ENCODE measurements at regions not wholly inside any gene's neighbourhood (a gene's known extent, or its start where the extent isn't known, plus 50 kb on each side); places are given as distances from the start of the nearest gene placed in this dataset.

- no peak for TF ChIP-seq CTCF (IDR thresholded peaks at IDR 0.05 in 2 of 3, conservative IDR thresholded peaks at IDR 0.05 in 1 of 3; ENCODE audit: borderline replicate concordance in 1 of 3, insufficient read depth in 1 of 3, low read depth in 2 of 3, low read length in 2 of 3)
- no peak for TF ChIP-seq ZNF274 (IDR thresholded peaks at IDR 0.05; ENCODE audit: low read depth, low read length)
- TF ChIP-seq MAX (IDR thresholded peaks at IDR 0.05): no peak
- TF ChIP-seq CEBPB (IDR thresholded peaks at IDR 0.05; ENCODE audit: low read depth): no peak
- no peak for TF ChIP-seq ZBTB33 (IDR thresholded peaks at IDR 0.05; ENCODE audit: extremely low read depth, insufficient replicate concordance, low read length)
- TF ChIP-seq TCF7L2 (IDR thresholded peaks at IDR 0.05; ENCODE audit: borderline replicate concordance, extremely low read depth, insufficient read depth, insufficient read length): no peak
- TF ChIP-seq YY1 (IDR thresholded peaks at IDR 0.05; ENCODE audit: extremely low read depth, insufficient replicate concordance, low read depth, low read length): no peak
- no peak for TF ChIP-seq EZH2 (IDR thresholded peaks at IDR 0.05)
- no peak for TF ChIP-seq SRF (IDR thresholded peaks at IDR 0.05; ENCODE audit: low read depth)
- no peak for TF ChIP-seq POLR2A (IDR thresholded peaks at IDR 0.05; ENCODE audit: borderline replicate concordance, extremely low read depth, insufficient read depth, insufficient read length)
- no peak for TF ChIP-seq SP1 (IDR thresholded peaks at IDR 0.05; ENCODE audit: low read depth)
- no peak for TF ChIP-seq REST (IDR thresholded peaks at IDR 0.05; ENCODE audit: low read depth)
These were observed 293.4 kb upstream of the F9 start for GRCh38 chrX:139237141-139237540.

Data from HCT116 (cell line).